Neural progenitor cell (in vitro differentiated cells): ENCODE measurements at regions not wholly inside any gene's neighbourhood (a gene's known extent, or its start where the extent isn't known, plus 50 kb on each side); places are given as distances from the start of the nearest gene placed in this dataset.

ENCODE experiments used
- CTCF ChIP-seq: fragments of 200-600 bp; sonication (generic); IDR thresholded peaks from 2 replicates; pipeline ENCODE4 v1.5.1; 2017; ENCODE audit warnings: antibody characterized with exemption, mild to moderate bottlenecking
- EZH2 ChIP-seq: fragments of 200-600 bp; sonication (generic); IDR thresholded peaks from 2 replicates; pipeline ENCODE4 v1.6.1; 2017; ENCODE audit warnings: antibody characterized with exemption, mild to moderate bottlenecking, moderate library complexity
- EZH2phosphoT487 ChIP-seq: fragments of 200-600 bp; sonication (generic); IDR thresholded peaks from 2 replicates; pipeline ENCODE4 v1.6.1; 2017; ENCODE audit warnings: antibody characterized with exemption

GRCh38 chr7:136058546-136058945 is 81.4 kb upstream of the MTPN start:
- TF ChIP-seq CTCF: no peak
- no peak for TF ChIP-seq EZH2
- TF ChIP-seq EZH2phosphoT487: no peak
